ENCODE measurements at regions not wholly inside any gene's neighbourhood (a gene's known extent, or its start where the extent isn't known, plus 50 kb on each side); places are given as distances from the start of the nearest gene placed in this dataset.

DNA sequence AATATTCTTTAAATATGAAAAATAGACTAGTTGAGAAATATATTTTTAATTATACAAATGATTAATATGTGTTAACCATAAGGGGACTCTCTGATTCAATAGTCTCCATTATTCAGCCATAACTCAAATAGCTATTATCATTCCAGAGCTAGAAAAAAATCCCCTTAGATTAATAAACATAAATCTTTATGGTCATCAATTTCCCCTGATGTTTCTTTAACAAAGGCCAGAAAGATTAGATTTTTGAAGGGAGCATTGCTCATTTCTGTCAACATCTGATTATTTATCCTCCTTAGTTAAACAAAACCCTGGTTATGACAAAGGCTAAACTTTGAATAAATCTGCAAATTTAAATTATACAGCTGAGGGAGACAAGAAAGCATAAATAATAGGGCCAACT, 215.7 kb downstream of the PLA2G4A start:
- H3K9me2 ChIP-seq (ENCODE audit: insufficient read depth) = no peaks in the 10 kb centered on the region
- no peak for DNase-seq
- H3K4me3 ChIP-seq = no peak overlapping the region
- no peak overlapping the region for H2AFZ ChIP-seq
- H3K36me3 ChIP-seq (ENCODE audit: low read depth) = no peaks in the 10 kb centered on the region
- H3K27ac ChIP-seq = no peak overlapping the region
- no peaks in the 10 kb centered on the region for H4K20me1 ChIP-seq (ENCODE audit: insufficient read depth)
- H3F3A ChIP-seq (ENCODE audit: insufficient read depth, low read depth) = no peaks in the 10 kb centered on the region
- no peak overlapping the region for H3K4me2 ChIP-seq
- TF ChIP-seq EZH2 (IDR thresholded peaks at IDR 0.05; ENCODE audit: low read depth) = no peak
- TF ChIP-seq, protein P1, sequence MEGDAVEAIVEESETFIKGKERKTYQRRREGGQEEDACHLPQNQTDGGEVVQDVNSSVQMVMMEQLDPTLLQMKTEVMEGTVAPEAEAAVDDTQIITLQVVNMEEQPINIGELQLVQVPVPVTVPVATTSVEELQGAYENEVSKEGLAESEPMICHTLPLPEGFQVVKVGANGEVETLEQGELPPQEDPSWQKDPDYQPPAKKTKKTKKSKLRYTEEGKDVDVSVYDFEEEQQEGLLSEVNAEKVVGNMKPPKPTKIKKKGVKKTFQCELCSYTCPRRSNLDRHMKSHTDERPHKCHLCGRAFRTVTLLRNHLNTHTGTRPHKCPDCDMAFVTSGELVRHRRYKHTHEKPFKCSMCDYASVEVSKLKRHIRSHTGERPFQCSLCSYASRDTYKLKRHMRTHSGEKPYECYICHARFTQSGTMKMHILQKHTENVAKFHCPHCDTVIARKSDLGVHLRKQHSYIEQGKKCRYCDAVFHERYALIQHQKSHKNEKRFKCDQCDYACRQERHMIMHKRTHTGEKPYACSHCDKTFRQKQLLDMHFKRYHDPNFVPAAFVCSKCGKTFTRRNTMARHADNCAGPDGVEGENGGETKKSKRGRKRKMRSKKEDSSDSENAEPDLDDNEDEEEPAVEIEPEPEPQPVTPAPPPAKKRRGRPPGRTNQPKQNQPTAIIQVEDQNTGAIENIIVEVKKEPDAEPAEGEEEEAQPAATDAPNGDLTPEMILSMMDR (conservative IDR thresholded peaks at IDR 0.05) = no peak
- no peaks in the 10 kb centered on the region for H3K27me3 ChIP-seq (ENCODE audit: insufficient read depth, low read depth)
- no peaks in the 10 kb centered on the region for H3K4me1 ChIP-seq (replicated peaks; ENCODE audit: insufficient read depth)
- no peaks in the 10 kb centered on the region for H3K9me3 ChIP-seq (ENCODE audit: insufficient read depth, low read depth)
- POLR2A ChIA-PET (ENCODE audit: unreplicated experiment) = no interaction called here
- no TSS peak for BruUV-seq (replicated peaks)
- intact Hi-C loops (cut with micrococcal nuclease; ENCODE audit: unreplicated experiment) = no loop called here
- no peaks in the 10 kb centered on the region for H3K79me2 ChIP-seq (ENCODE audit: low read depth)
- CTCF ChIA-PET = no interaction called here

DNA sequence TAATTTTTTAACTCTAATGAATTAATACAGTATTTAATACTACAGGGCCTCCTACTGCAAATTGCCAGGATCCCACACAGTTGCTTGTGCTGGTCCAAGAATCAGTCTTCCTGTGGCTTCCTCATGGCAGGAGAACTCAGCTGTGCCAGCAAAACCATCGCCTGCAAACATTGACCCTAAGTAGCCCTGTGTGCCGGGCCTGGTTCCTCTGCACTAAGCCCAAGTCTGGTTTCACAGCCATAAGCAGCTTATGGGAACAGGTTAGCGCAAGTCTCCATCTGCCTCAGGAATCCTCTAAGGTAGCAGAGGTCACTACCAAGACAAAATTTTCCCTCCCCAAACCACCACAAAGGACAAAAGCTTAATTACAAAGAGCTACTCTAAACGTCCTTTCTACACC, 216.6 kb downstream of the PLA2G4A start:
- no peaks in the 10 kb centered on the region for H3K9me3 ChIP-seq (ENCODE audit: insufficient read depth, low read depth)
- no peak for TF ChIP-seq EZH2 (IDR thresholded peaks at IDR 0.05; ENCODE audit: low read depth)
- TF ChIP-seq, protein P1 (conservative IDR thresholded peaks at IDR 0.05) = no peak
- CTCF ChIA-PET = no interaction called here
- H4K20me1 ChIP-seq (ENCODE audit: insufficient read depth) = no peaks in the 10 kb centered on the region
- no peak overlapping the region for H3K4me2 ChIP-seq
- H3K27me3 ChIP-seq (ENCODE audit: insufficient read depth, low read depth) = no peaks in the 10 kb centered on the region
- no peaks in the 10 kb centered on the region for H3K36me3 ChIP-seq (ENCODE audit: low read depth)
- no TSS peak for BruUV-seq (replicated peaks)
- H3K79me2 ChIP-seq (ENCODE audit: low read depth) = no peaks in the 10 kb centered on the region
- no peaks in the 10 kb centered on the region for H3K9me2 ChIP-seq (ENCODE audit: insufficient read depth)
- intact Hi-C loops (cut with micrococcal nuclease; ENCODE audit: unreplicated experiment) = no loop called here
- H3K4me1 ChIP-seq (replicated peaks; ENCODE audit: insufficient read depth) = no peaks in the 10 kb centered on the region
- H3K27ac ChIP-seq = no peak overlapping the region
- no peak for DNase-seq
- POLR2A ChIA-PET (ENCODE audit: unreplicated experiment) = no interaction called here
- H3F3A ChIP-seq (ENCODE audit: insufficient read depth, low read depth) = no peaks in the 10 kb centered on the region
- no peak overlapping the region for H2AFZ ChIP-seq
- no peak overlapping the region for H3K4me3 ChIP-seq

DNA sequence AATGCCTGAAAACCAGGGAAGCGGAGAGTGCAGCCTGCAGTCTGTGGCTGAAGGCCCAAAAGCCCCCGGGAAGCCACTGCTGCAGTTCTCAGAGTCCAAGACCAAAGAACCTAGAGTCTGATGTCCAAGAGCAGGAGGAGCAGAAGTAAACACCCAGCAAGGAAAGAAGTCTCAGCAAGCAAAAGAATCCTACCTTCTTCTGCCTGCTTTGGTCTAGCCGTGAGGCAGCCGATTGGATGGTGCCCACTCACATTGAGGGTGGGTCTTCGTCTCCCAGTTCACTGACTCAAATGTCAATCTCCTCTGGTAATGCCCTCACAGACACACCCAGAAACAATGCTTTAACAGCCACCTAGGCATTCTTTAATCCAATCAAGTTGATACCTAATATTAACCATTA, 217.5 kb downstream of the PLA2G4A start:
- H2AFZ ChIP-seq = no peak overlapping the region
- no TSS peak for BruUV-seq (replicated peaks)
- H3K4me1 ChIP-seq (replicated peaks; ENCODE audit: insufficient read depth) = no peaks in the 10 kb centered on the region
- ChIA-PET CTCF (no interaction called here), POLR2A (ENCODE audit: unreplicated experiment) (no interaction called here)
- intact Hi-C loops (cut with micrococcal nuclease; ENCODE audit: unreplicated experiment) = no loop called here
- H3K36me3 ChIP-seq (ENCODE audit: low read depth) = no peaks in the 10 kb centered on the region
- TF ChIP-seq, protein P1 (conservative IDR thresholded peaks at IDR 0.05) = no peak
- TF ChIP-seq EZH2 (IDR thresholded peaks at IDR 0.05; ENCODE audit: low read depth) = no peak
- H3K9me2 ChIP-seq (ENCODE audit: insufficient read depth) = no peaks in the 10 kb centered on the region
- no peak overlapping the region for H3K4me2 ChIP-seq
- H3K27me3 ChIP-seq (ENCODE audit: insufficient read depth, low read depth) = no peaks in the 10 kb centered on the region
- no peak overlapping the region for H3K4me3 ChIP-seq
- no peaks in the 10 kb centered on the region for H3K9me3 ChIP-seq (ENCODE audit: insufficient read depth, low read depth)
- H3K27ac ChIP-seq = no peak overlapping the region
- no peaks in the 10 kb centered on the region for H3K79me2 ChIP-seq (ENCODE audit: low read depth)
- H3F3A ChIP-seq (ENCODE audit: insufficient read depth, low read depth) = no peaks in the 10 kb centered on the region
- no peaks in the 10 kb centered on the region for H4K20me1 ChIP-seq (ENCODE audit: insufficient read depth)
- DNase-seq = no peak

All from PC-9 (cell line).